IMR-90 (cell line): ENCODE measurements at regions not wholly inside any gene's neighbourhood (a gene's known extent, or its start where the extent isn't known, plus 50 kb on each side); places are given as distances from the start of the nearest gene placed in this dataset.

Experiments
- CHD1 ChIP-seq: IDR thresholded peaks from 2 replicates; pipeline ENCODE4 v1.6.1; 2012; ENCODE audit warnings: low read depth, low read length, improper control_type of control experiment
- CTCF ChIP-seq: conservative IDR thresholded peaks from 2 replicates; pipeline ENCODE4 v1.5.1; 2012; ENCODE audit warnings: mild to moderate bottlenecking, low read depth, low read length, improper control_type of control experiment
- FOS ChIP-seq: fragments of 150-350 bp; IDR thresholded peaks from 2 replicates; pipeline ENCODE4 v1.6.1; 2016; ENCODE audit warnings: low read depth, low read length
- POLR2A ChIP-seq: IDR thresholded peaks from 2 replicates; pipeline ENCODE4 v1.6.1; 2012; ENCODE audit warnings: mild to moderate bottlenecking, low read depth, low read length
- USF2 ChIP-seq: fragments of 150-350 bp; IDR thresholded peaks from 2 replicates; pipeline ENCODE4 v1.6.1; 2017; ENCODE audit warnings: mild to moderate bottlenecking, antibody characterized with exemption, low read length, low read depth

GRCh38 chr17:77755410-77755963, 203.0 kb upstream of the TNRC6C start:
- no peak for TF ChIP-seq CTCF
- TF ChIP-seq POLR2A, result no peak
- TF ChIP-seq USF2, result no peak
- no peak for TF ChIP-seq FOS
- no peak for TF ChIP-seq CHD1
